ENCODE measurements at regions not wholly inside any gene's neighbourhood (a gene's known extent, or its start where the extent isn't known, plus 50 kb on each side); places are given as distances from the start of the nearest gene placed in this dataset.

GRCh38 chr2:158738363-158738762 lies 56.8 kb upstream of the DAPL1 start:
- H3K4me3 ChIP-seq = no peak overlapping the region
- no peaks in the 10 kb centered on the region for H3K36me3 ChIP-seq
- intact Hi-C loops (cut with DNase I) = no loop called here
- no peak for ATAC-seq
- DNase-seq = no peak
- no peaks in the 10 kb centered on the region for H3K9me3 ChIP-seq
- no peak overlapping the region for H3K27ac ChIP-seq
- TF ChIP-seq CTCF (IDR thresholded peaks at IDR 0.05) = no peak
- 83 to 91% methylated on average over 5 of the region's 5 CpGs for WGBS, 2 donors
- peaks cover 10 to 39% (median 32%) of the 10 kb centered on the region in 9 donors for H3K4me1 ChIP-seq
- H3K27me3 ChIP-seq = no peaks in the 10 kb centered on the region

- ATAC-seq = peak in 6 of 8 donors; percentile 27 to 68 (median 40)
- 47 to 48% methylated on average over 5 of the region's 5 CpGs for whole genome bisulfite sequencing, 2 donors
These were observed 55.0 kb upstream of the DAPL1 start for GRCh38 chr2:158740127-158740526.

GRCh38 chr2:158740621-158741020 lies 54.5 kb upstream of the DAPL1 start:
- DNase-seq = no peak
- WGBS, 2 donors = 64 to 66% methylated on average over 4 of the region's 4 CpGs
- no peaks in the 10 kb centered on the region for H3K36me3 ChIP-seq
- peak in 2 of 8 donors; percentile 6 to 27 for ATAC-seq
- H3K27ac ChIP-seq = peak overlapping the region in 3 of 10 donors; percentile 50 to 71 (median 67)
- intact Hi-C loops (cut with DNase I) = loop anchor here in 5 of 10 donors (5.0 to 10.0 kb wide), 6 partner anchors 76 to 716 kb away; partner anchors contain the start of genes CCDC148 (in 2 of the 5) and PKP4 (in 2 of the 5)
- H3K27me3 ChIP-seq = peaks cover 0 to 4% (median 0%) of the 10 kb centered on the region in 7 donors
- no peak for TF ChIP-seq CTCF (IDR thresholded peaks at IDR 0.05)
- peaks cover 15 to 57% (median 49%) of the 10 kb centered on the region in 9 donors for H3K4me1 ChIP-seq
- H3K9me3 ChIP-seq = no peaks in the 10 kb centered on the region
- H3K4me3 ChIP-seq = no peak overlapping the region

More at GRCh38 chr2:158740127-158740526, 55.0 kb upstream of the DAPL1 start:
- H3K4me1 ChIP-seq = peaks cover 13 to 52% (median 44%) of the 10 kb centered on the region in 9 donors
- H3K36me3 ChIP-seq = no peaks in the 10 kb centered on the region
- intact Hi-C loops (cut with DNase I) = loop anchor here in 5 of 10 donors (5.0 to 10.0 kb wide), 6 partner anchors 75 to 715 kb away; partner anchors contain the start of genes CCDC148 (in 2 of the 5) and PKP4 (in 2 of the 5)
- no peak for TF ChIP-seq CTCF (IDR thresholded peaks at IDR 0.05)
- H3K27ac ChIP-seq = peak overlapping the region in 3 of 10 donors; percentile 42 to 67 (median 50)
- H3K9me3 ChIP-seq = no peaks in the 10 kb centered on the region
- DNase-seq = no peak
- H3K27me3 ChIP-seq = peaks cover 0 to 1% (median 0%) of the 10 kb centered on the region in 7 donors
- no peak overlapping the region for H3K4me3 ChIP-seq

GRCh38 chr2:158741625-158742024 lies 53.5 kb upstream of the DAPL1 start:
- H3K36me3 ChIP-seq = no peaks in the 10 kb centered on the region
- WGBS, 2 donors = 57 to 71% methylated on average over 8 of the region's 8 CpGs
- H3K4me1 ChIP-seq = peaks cover 15 to 65% (median 53%) of the 10 kb centered on the region in 9 donors
- intact Hi-C loops (cut with DNase I) = loop anchor here in 5 of 10 donors (5.0 to 10.0 kb wide), 6 partner anchors 77 to 717 kb away; partner anchors contain the start of genes CCDC148 (in 2 of the 5) and PKP4 (in 2 of the 5)
- TF ChIP-seq CTCF (IDR thresholded peaks at IDR 0.05) = no peak
- peak in 4 of 8 donors; percentile 32 to 78 (median 60) for ATAC-seq
- no peaks in the 10 kb centered on the region for H3K9me3 ChIP-seq
- peak overlapping the region in 3 of 10 donors; percentile 63 to 71 (median 67) for H3K27ac ChIP-seq
- peak in 1 of 2 donors; percentile 50 for DNase-seq
- no peak overlapping the region for H3K4me3 ChIP-seq
- H3K27me3 ChIP-seq = peaks cover 0 to 4% (median 0%) of the 10 kb centered on the region in 7 donors
